22Rv1 (cell line): ENCODE measurements at regions not wholly inside any gene's neighbourhood (a gene's known extent, or its start where the extent isn't known, plus 50 kb on each side); places are given as distances from the start of the nearest gene placed in this dataset.

Experiments
- H3K27ac ChIP-seq: fragments of 450-650 bp; 2 replicates; pipeline ENCODE4 v1.5.1; 2017
- CTCF ChIP-seq: fragments of 450-650 bp; IDR thresholded peaks from 2 replicates; pipeline ENCODE4 v1.5.1; 2017; ENCODE audit warnings: mild to moderate bottlenecking
- ZFX ChIP-seq: fragments of 450-650 bp; IDR thresholded peaks from 2 replicates; pipeline ENCODE4 v1.6.1; 2017; ENCODE audit warnings: antibody characterized with exemption, borderline replicate concordance

GRCh38 chr10:52703898-52704297 is 68.7 kb downstream of the MBL2 start:
- no peak overlapping the region for H3K27ac ChIP-seq
- TF ChIP-seq ZFX: no peak
- no peak for TF ChIP-seq CTCF

GRCh38 chr10:52706332-52707070 is 66.1 kb downstream of the MBL2 start:
- TF ChIP-seq ZFX (no peak), CTCF (no peak)
- H3K27ac ChIP-seq: no peak overlapping the region
